GM19397 (cell line): ENCODE measurements at regions not wholly inside any gene's neighbourhood (a gene's known extent, or its start where the extent isn't known, plus 50 kb on each side); places are given as distances from the start of the nearest gene placed in this dataset.
A peak's percentile ranks its signal among the peaks of the same experiment; 100 is the strongest.

Source experiments
- ATAC-seq: cut with Tn5 transposase; IDR thresholded peaks from one replicate; pipeline ENCODE4 v1.9.1; 2021; ENCODE audit warnings: mild to moderate bottlenecking, moderate library complexity; ENCODE audit not compliant: unreplicated experiment

- no peak for ATAC-seq
Measured at GRCh38 chr9:99607842-99608448, 213.7 kb upstream of the NR4A3 start.

- ATAC-seq: no peak
Measured at GRCh38 chr9:99614341-99614740, 207.3 kb upstream of the NR4A3 start.

GRCh38 chr9:99621040-99621439 lies 200.6 kb upstream of the NR4A3 start:
- ATAC-seq: no peak

- ATAC-seq: no peak
Measured at GRCh38 chr9:99622679-99623078, 199.0 kb upstream of the NR4A3 start.

GRCh38 chr9:99623780-99624364 lies 197.8 kb upstream of the NR4A3 start:
- ATAC-seq: no peak

GRCh38 chr9:99624499-99625233 lies 197.0 kb upstream of the NR4A3 start:
- ATAC-seq: no peak

GRCh38 chr9:99626426-99626825 lies 195.3 kb upstream of the NR4A3 start:
- no peak for ATAC-seq

GRCh38 chr9:99628285-99628684 lies 193.4 kb upstream of the NR4A3 start:
- no peak for ATAC-seq

GRCh38 chr9:99628849-99629620 lies 192.7 kb upstream of the NR4A3 start:
- no peak for ATAC-seq

GRCh38 chr9:99632349-99633038 lies 189.2 kb upstream of the NR4A3 start:
- ATAC-seq: no peak

GRCh38 chr9:99633265-99633664 lies 188.4 kb upstream of the NR4A3 start:
- ATAC-seq: no peak

- ATAC-seq: no peak
Measured at GRCh38 chr9:99634186-99634585, 187.5 kb upstream of the NR4A3 start.

- ATAC-seq: no peak
Measured at GRCh38 chr9:99635032-99635431, 186.7 kb upstream of the NR4A3 start.

GRCh38 chr9:99637641-99638040 lies 184.0 kb upstream of the NR4A3 start:
- ATAC-seq: no peak

- ATAC-seq: no peak
Measured at GRCh38 chr9:99638971-99639370, 182.7 kb upstream of the NR4A3 start.

- ATAC-seq: no peak
Measured at GRCh38 chr9:99647604-99648003, 174.1 kb upstream of the NR4A3 start.

GRCh38 chr9:99650187-99650874 lies 171.4 kb upstream of the NR4A3 start:
- no peak for ATAC-seq

- ATAC-seq: peak; percentile 86
Measured at GRCh38 chr9:99660191-99660636, 161.5 kb upstream of the NR4A3 start.

- no peak for ATAC-seq
Measured at GRCh38 chr9:99663297-99663696, 158.4 kb upstream of the NR4A3 start.

- ATAC-seq: no peak
Measured at GRCh38 chr9:99663856-99664255, 157.8 kb upstream of the NR4A3 start.
